Memory B cell (primary cell): ENCODE measurements at regions not wholly inside any gene's neighbourhood (a gene's known extent, or its start where the extent isn't known, plus 50 kb on each side); places are given as distances from the start of the nearest gene placed in this dataset.

ENCODE experiments used
- ATAC-seq: fragments of 150-1000 bp; cut with Tn5 transposase; 2 replicates; pipeline ENCODE4 v1.10.0; 2021; ENCODE audit warnings: low read depth, mild to moderate bottlenecking, moderate library complexity
- DNase-seq, 2 donors: peaks; one replicate each; pipeline ENCODE4 v3.0.0; 2022; ENCODE audit warnings: low spot score in 2 of 2
- H3K27ac Mint-ChIP-seq: one replicate; pipeline ENCODE4 v1.8.0; 2022; ENCODE audit warnings: mild to moderate bottlenecking, moderate library complexity, mixed read lengths
- H3K27me3 Mint-ChIP-seq: one replicate; pipeline ENCODE4 v1.8.0; 2022; ENCODE audit warnings: mixed read lengths
- H3K36me3 Mint-ChIP-seq: one replicate; pipeline ENCODE4 v1.8.0; 2022; ENCODE audit warnings: mild to moderate bottlenecking, mixed read lengths
- H3K4me1 Mint-ChIP-seq: one replicate; pipeline ENCODE4 v1.8.0; 2022; ENCODE audit warnings: mixed read lengths
- H3K4me3 Mint-ChIP-seq: one replicate; pipeline ENCODE4 v1.8.0; 2022; ENCODE audit warnings: mild to moderate bottlenecking, moderate library complexity, mixed read lengths
- H3K9me3 Mint-ChIP-seq: one replicate; pipeline ENCODE4 v1.8.0; 2022; ENCODE audit warnings: mixed read lengths

DNA sequence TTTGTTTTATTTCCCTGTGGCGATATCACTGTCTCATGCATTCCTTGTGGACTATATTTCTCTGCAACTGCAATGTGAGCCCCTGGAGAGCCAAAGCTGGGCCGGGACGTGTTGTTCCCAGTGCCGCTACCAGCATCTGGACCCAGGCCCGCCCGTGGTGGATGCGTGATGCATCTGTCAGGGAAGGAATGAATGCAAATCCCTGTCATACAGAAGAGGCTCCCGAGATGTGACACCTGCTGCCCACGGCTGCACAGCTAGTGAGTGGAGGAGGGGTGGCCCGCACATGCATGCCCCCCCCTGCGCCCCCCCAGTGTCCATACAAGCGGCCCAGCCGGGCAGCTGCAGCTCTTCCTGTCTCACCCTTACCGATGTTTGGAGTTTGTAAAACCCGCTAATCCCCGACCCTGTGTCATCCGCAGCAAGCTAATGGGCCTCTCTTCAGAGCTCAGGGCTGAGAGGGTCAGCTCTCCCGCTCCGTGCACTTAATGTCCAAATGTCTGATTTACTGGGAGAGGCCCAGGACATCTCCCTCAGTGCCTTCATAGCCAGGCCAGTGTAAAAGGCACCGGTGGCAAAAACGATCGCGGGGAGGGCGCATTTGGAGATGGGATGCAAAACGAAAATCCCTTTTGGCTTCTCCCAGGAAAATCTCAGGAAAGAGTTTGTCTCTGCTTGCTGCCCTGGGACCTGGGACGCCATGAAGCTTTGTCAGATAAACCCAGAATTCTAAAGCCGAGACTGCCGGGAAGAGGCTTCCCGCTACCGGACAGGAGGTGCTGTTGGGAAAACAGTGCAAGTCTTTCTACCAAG is 91.8 kb downstream of the FOXL1 start:
- no peak overlapping the region for H3K4me3 Mint-ChIP-seq
- peaks cover 9% of the 10 kb centered on the region for H3K27me3 Mint-ChIP-seq

DNA sequence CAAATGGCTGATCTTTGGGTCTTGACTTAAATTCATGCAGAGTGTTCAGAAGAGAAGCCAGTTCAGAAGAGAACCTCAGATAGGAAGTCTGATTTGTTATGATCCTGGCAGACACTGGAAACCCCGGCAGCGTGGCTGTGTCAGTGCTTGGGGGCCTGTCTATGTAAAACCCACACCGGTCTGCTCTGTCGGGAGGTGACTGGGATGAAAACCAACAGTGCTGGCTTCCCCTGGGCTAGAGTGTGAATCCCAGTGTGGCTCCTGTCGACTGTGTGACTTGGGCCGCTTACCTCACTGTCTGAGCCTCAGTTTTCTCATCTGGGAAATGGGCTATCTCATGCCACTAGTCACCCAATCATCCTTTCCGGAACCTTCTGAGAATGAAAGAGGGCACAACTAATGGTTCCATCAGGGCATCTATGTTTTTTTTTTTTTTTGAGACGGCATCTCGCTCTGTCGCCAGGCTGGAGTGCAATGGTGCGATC is 92.4 kb downstream of the FOXL1 start:
- peaks cover 4% of the 10 kb centered on the region for H3K9me3 Mint-ChIP-seq

More for the DNA sequence above, 91.8 kb downstream of the FOXL1 start:
- Mint-ChIP-seq H3K36me3 (no peaks in the 10 kb centered on the region), H3K9me3 (peaks cover 4% of the 10 kb centered on the region), H3K27ac (no peak overlapping the region), H3K4me1 (no peaks in the 10 kb centered on the region)
- ATAC-seq (no peak), DNase-seq (no peak)

DNA sequence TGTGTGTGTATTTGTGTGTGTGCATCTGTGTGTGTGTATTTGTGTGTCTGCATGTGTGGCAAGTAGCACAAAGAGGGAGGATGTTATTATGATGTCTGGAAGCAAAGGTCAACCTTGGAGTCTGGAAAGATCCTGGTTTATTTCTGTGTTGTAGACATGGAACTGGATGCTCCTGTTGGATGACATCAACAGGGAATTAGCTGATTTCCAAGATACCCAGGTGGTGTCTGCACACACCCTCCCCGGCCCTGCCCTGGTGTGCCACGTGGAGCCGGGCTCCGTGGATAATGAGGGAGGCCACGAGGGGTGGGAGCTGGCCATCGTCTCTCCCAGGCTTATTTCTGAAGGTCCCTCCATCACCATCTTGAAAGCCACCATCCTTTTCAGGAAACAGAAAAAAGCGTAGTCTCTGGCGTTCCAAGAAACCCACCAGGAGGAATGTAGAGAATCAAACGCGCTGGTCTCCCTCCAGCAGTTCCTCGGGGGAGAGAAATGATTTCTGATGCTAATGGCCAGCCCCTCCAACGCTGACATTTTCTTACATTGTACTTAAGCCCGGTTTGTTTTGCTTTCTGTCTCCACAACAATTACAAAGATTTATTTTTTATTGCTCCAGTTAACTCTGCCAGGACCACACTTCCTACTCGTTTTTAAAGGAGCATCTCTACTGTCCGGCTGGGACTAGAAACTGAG is 93.3 kb downstream of the FOXL1 start:
- ATAC-seq (no peak), DNase-seq (no peak)
- H3K4me1 Mint-ChIP-seq: no peaks in the 10 kb centered on the region
- H3K36me3 Mint-ChIP-seq: no peaks in the 10 kb centered on the region
- peaks cover 11% of the 10 kb centered on the region for H3K27me3 Mint-ChIP-seq
- no peak overlapping the region for H3K4me3 Mint-ChIP-seq
- no peak overlapping the region for H3K27ac Mint-ChIP-seq
- peaks cover 2% of the 10 kb centered on the region for H3K9me3 Mint-ChIP-seq

More for the DNA sequence above, 92.4 kb downstream of the FOXL1 start:
- no peak for ATAC-seq
- Mint-ChIP-seq H3K4me3 (no peak overlapping the region), H3K27ac (no peak overlapping the region), H3K4me1 (no peaks in the 10 kb centered on the region), H3K36me3 (no peaks in the 10 kb centered on the region), H3K27me3 (peaks cover 9% of the 10 kb centered on the region)
- DNase-seq: no peak

DNA sequence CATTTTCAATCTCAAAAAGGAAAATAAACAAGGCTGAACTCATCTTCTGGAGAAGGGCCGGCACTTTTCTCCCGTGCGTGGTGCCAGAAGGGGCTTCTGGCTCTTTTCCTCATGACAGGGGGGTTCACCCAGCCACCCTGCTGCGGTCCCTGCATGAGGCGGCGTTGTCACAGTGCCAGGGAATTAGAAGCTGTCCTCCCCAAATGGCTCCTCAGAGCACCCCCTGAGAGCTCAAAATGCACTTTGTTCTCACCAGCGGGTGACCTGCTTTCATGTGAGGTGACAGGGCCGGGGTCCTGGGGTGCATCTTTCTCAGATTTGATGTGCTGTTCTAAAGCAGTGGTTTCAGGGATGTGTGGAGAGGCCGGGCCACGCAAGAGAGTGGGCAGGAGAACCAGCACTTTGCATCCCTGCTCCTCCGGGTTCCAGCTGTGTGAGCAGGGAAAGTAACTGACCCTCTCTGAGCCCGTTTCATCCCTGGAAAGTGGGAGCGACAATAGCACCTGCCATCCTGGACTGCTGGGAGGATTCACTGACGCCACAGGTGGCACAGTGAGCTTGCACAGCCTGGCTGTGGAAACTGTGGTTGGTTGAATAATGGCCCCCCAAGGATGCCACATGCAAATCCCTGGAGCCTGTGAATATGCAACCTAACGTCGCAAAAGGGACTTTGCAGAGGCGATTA is 94.0 kb downstream of the FOXL1 start:
- no peak for DNase-seq
- Mint-ChIP-seq H3K9me3 (peaks cover 2% of the 10 kb centered on the region), H3K27ac (no peak overlapping the region), H3K4me1 (no peaks in the 10 kb centered on the region), H3K27me3 (peaks cover 11% of the 10 kb centered on the region), H3K36me3 (no peaks in the 10 kb centered on the region), H3K4me3 (no peak overlapping the region)
- ATAC-seq: no peak

DNA sequence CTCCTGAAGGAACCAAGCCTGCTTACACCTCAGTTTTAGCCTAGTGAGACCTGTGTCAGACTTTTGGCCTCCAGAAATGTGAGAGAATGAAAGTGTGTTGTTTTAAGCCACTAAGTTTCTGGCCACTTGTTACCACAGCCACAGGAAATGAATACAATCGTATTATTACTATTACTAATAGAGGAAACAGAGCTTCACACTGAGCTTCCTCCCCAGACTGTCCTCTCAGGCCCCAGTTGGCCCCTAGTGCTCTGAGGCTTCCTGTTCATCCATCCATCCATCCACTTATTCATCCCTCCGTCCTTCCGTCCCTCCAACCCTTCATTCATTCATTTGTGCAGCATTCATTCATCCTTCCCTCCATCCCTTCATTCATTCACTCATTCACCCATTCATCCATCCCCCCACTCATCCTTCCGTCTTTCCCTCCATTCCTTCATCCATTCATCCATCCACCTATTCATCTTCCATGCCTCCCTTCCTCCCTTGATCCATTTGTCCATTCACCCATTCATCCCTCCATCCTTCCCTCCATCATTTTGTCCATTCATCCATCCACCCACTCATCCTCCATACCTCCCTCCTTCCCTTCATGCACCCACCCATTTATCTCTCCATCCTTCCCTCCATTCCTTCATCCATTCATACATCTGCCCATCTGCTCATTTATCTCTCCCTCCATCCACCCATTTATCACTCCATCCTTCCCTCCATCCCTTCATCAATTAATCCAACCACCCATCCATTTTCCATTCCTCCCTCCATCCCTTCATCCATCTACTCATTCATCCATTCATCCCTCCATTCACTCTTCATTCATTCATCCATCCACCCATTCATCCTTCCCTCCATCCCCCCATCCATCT is 95.0 kb downstream of the FOXL1 start:
- Mint-ChIP-seq H3K9me3 (peaks cover 2% of the 10 kb centered on the region), H3K27ac (no peak overlapping the region), H3K36me3 (no peaks in the 10 kb centered on the region), H3K4me3 (no peak overlapping the region), H3K27me3 (peaks cover 12% of the 10 kb centered on the region), H3K4me1 (no peaks in the 10 kb centered on the region)
- ATAC-seq (no peak), DNase-seq (no peak)

DNA sequence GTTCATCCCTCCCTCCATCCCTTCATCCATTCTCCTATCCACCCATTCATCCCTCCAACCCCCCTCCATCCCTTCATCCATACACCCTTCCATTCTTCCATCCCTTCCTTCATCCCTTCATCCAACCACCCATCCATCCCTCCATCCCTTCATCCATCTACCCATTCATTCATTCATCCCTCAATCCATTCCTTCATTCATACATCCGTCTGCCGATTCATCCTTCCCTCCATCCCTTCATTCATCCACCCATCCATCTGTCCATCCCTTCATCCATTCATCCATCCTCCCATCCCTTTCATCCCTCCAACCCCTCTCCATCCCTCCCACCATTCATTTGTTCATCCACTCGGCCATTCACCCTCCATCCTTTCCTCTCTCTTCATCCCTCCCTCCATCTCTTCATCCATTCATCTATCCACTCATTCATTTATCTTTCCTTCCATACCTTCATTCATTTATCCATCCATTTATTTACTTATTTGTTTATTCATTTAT is 95.7 kb downstream of the FOXL1 start:
- peaks cover 2% of the 10 kb centered on the region for H3K9me3 Mint-ChIP-seq
- no peak overlapping the region for H3K27ac Mint-ChIP-seq
- H3K4me3 Mint-ChIP-seq: no peak overlapping the region
- H3K36me3 Mint-ChIP-seq: no peaks in the 10 kb centered on the region
- DNase-seq (no peak), ATAC-seq (no peak)
- H3K27me3 Mint-ChIP-seq: peaks cover 12% of the 10 kb centered on the region
- H3K4me1 Mint-ChIP-seq: no peaks in the 10 kb centered on the region

DNA sequence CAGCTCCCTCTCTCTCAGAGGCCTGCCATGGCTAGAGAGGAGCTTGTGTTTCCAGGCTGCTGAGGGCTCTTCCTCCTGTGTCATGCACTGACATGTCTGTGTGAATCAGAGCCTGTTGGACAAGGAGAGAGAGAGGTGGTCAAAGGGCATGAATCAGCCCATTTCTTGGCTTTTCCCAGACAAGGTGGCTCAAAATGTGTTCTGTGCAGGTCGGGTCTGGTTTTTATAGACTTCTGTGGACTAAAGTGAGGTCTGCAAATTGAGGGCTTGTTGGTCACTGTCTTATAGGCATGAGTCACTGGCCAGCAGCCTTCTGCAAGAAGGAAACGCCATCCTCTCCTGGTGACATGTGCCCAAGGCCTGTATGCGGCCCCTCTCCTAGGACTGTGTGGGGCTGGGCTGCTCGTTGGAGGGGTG is 97.9 kb downstream of the FOXL1 start:
- Mint-ChIP-seq H3K9me3 (peaks cover 2% of the 10 kb centered on the region), H3K27ac (no peak overlapping the region), H3K4me1 (no peaks in the 10 kb centered on the region), H3K4me3 (no peak overlapping the region), H3K27me3 (peaks cover 6% of the 10 kb centered on the region), H3K36me3 (no peaks in the 10 kb centered on the region)
- DNase-seq: no peak
- ATAC-seq: no peak

DNA sequence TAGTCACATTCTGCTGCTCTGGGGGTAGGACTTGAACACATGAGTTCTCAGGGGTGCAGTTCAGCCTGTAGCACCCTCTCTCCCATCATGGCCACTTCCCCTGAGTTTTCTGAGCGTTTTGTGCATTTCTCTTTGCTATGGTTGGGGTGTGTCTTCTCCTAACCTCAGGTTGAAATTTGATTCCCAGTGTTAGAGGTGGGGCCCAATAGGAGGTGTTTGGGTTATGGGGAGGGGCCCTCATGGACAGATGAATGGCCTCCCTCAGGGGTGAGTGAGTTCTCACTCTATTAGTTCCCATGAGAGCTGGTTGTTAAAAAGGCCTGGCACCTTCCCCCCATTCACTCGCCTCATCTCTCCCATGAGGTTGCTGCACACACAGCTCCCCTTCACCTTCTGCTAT is 101.1 kb downstream of the FOXL1 start:
- Mint-ChIP-seq H3K4me3 (no peak overlapping the region), H3K27ac (no peak overlapping the region)

DNA sequence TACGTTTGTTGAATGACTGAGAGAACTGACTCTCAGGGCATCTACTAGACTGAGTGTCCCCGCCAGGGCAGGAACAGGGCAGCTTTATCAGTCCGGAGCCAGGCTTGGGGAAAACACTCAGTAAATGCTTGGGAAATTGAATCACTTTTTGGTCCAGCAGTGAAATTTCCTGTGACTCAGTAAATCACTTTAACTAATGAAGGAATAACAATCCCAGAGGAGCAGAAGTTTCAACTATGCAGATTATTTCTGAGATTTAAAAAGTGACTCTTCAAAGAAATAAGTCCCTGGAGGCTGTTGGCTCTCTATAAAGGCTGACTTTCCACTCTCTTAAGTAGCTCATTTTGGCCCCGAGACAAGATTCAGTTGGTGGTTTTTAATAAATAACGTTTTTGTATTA is 101.8 kb downstream of the FOXL1 start:
- ATAC-seq (no peak), DNase-seq (no peak)
- Mint-ChIP-seq H3K27me3 (peaks cover 14% of the 10 kb centered on the region), H3K9me3 (peaks cover 6% of the 10 kb centered on the region), H3K4me1 (peaks cover 9% of the 10 kb centered on the region), H3K4me3 (no peak overlapping the region), H3K36me3 (peaks cover 6% of the 10 kb centered on the region), H3K27ac (no peak overlapping the region)

More for the DNA sequence above, 101.1 kb downstream of the FOXL1 start:
- DNase-seq: no peak
- Mint-ChIP-seq H3K27me3 (peaks cover 14% of the 10 kb centered on the region), H3K36me3 (peaks cover 6% of the 10 kb centered on the region), H3K4me1 (peaks cover 9% of the 10 kb centered on the region), H3K9me3 (peaks cover 6% of the 10 kb centered on the region)
- ATAC-seq: no peak

DNA sequence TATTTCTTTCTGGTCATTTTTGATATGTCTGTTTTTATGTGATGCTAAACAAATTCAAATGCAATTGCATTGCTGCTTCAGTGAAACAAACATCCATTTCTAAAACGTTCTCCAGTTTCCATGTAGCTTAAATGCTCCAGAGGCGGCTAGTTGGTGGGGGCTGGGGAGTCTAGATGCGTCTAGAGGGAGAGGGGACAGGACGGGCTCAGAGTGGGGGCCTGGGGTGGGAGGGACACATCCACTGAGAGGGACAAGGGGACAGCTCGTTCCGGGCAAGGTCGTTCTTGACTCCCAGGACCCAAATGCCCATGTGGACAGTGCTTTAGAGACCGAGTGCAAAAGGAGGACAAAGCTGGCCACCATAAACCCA is 102.3 kb downstream of the FOXL1 start:
- ATAC-seq: no peak
- H3K27ac Mint-ChIP-seq: no peak overlapping the region
- H3K4me3 Mint-ChIP-seq: no peak overlapping the region
- peaks cover 6% of the 10 kb centered on the region for H3K36me3 Mint-ChIP-seq
- DNase-seq: no peak
- peaks cover 6% of the 10 kb centered on the region for H3K9me3 Mint-ChIP-seq
- peaks cover 14% of the 10 kb centered on the region for H3K27me3 Mint-ChIP-seq
- peaks cover 9% of the 10 kb centered on the region for H3K4me1 Mint-ChIP-seq

DNA sequence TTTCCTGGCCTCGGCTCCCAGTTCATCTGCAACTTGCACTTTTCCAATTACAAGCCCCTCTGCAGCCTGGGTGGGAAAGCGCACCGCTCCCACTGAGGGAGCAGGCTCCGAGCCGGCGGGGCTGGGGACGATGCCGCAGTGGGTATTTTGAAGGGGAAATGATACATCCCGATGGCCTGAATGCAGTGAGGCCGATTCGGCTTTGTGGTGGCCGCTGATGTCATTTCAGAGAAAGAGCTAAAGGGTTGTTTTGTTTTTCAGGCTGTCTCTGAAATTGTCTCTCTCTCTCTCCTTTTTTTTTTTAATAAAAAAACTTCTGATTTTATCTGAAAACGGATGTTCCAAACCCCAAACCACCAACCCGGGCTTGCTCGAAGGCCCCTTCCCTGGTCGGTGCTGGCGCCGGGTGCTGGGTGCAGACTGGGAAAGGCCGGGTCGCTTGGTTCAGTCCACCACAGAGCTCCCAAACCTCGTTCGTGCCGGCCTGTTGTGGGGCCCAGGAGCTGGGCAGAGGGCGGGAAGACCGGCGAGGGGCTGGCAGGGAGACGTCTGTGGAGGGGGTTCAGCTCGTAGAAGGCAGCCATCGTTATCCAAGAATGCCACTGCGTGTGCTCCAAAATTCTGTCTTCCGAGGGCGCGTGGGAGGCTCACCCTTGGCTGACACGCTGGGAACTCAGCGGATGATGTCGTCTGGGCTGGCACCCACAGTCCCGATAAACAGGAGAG is 102.8 kb downstream of the FOXL1 start:
- Mint-ChIP-seq H3K4me3 (no peak overlapping the region), H3K27me3 (peaks cover 13% of the 10 kb centered on the region), H3K9me3 (peaks cover 6% of the 10 kb centered on the region), H3K27ac (no peak overlapping the region), H3K36me3 (peaks cover 6% of the 10 kb centered on the region), H3K4me1 (peaks cover 9% of the 10 kb centered on the region)
- DNase-seq (no peak), ATAC-seq (no peak)

DNA sequence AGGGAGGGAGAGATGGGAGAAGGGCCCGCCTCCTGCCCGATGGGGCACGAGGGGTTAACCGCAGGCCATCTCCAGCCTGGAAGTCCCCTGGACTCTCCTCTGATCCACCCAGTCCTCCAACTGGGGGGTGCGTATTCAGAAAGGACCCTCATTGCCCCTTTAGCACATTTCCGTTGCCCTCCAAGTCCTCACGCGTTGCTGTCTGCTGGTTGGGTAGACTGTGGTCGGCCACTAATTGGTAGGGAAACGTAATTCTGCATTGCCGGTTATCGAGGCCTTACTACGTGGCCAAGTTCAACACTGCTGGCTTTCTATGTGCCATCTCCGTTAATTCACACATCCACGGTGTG is 103.4 kb downstream of the FOXL1 start:
- ATAC-seq (no peak), DNase-seq (no peak)
- Mint-ChIP-seq H3K36me3 (peaks cover 6% of the 10 kb centered on the region), H3K9me3 (peaks cover 6% of the 10 kb centered on the region), H3K27ac (no peak overlapping the region), H3K27me3 (peaks cover 13% of the 10 kb centered on the region), H3K4me1 (peaks cover 9% of the 10 kb centered on the region), H3K4me3 (no peak overlapping the region)
